H1 (cell line): ENCODE measurements at regions not wholly inside any gene's neighbourhood (a gene's known extent, or its start where the extent isn't known, plus 50 kb on each side); places are given as distances from the start of the nearest gene placed in this dataset.

ENCODE experiments used
- PHF8 ChIP-seq: fragments of 200-600 bp; sonication (generic); conservative IDR thresholded peaks from 2 replicates; pipeline ENCODE4 v1.7.1; 2012; ENCODE audit warnings: low read depth, mild to moderate bottlenecking, inconsistent platforms, low read length, moderate library complexity
- POLR2A ChIP-seq, 2 experiments: IDR thresholded peaks; 1 replicate in 1 of 2; 2 replicates in 1 of 2; pipeline ENCODE4 v1.6.1; 2011; ENCODE audit warnings: low read depth in 2 of 2, low read length in 2 of 2, mild to moderate bottlenecking in 2 of 2; ENCODE audit errors: control extremely low read depth in 1 of 2
- RBBP5 ChIP-seq: IDR thresholded peaks from 2 replicates; pipeline ENCODE4 v1.7.1; 2012; ENCODE audit warnings: low read depth, mild to moderate bottlenecking, inconsistent platforms, low read length, moderate library complexity, borderline replicate concordance
- SIN3A ChIP-seq, 2 experiments: IDR thresholded peaks in 1 of 2; conservative IDR thresholded peaks in 1 of 2; 2 replicates each; pipeline ENCODE4 v1.6.1; 2011 to 2012; ENCODE audit warnings: low read length in 2 of 2, improper control_type of control experiment in 1 of 2, low read depth in 1 of 2, mild to moderate bottlenecking in 1 of 2
- TF ChIP-seq, protein P1 (sequence below), 3 experiments: IDR thresholded peaks; 1 replicate in 2 of 3; 2 replicates in 1 of 3; pipeline versions ENCODE4 v1.5.1 to v1.6.1; 2011; ENCODE audit warnings: low read length in 3 of 3, mild to moderate bottlenecking in 3 of 3, inconsistent platforms in 2 of 3, low read depth in 1 of 3, moderate library complexity in 1 of 3; ENCODE audit not compliant: insufficient read depth in 1 of 3; ENCODE audit errors: control extremely low read depth in 1 of 3

DNA sequence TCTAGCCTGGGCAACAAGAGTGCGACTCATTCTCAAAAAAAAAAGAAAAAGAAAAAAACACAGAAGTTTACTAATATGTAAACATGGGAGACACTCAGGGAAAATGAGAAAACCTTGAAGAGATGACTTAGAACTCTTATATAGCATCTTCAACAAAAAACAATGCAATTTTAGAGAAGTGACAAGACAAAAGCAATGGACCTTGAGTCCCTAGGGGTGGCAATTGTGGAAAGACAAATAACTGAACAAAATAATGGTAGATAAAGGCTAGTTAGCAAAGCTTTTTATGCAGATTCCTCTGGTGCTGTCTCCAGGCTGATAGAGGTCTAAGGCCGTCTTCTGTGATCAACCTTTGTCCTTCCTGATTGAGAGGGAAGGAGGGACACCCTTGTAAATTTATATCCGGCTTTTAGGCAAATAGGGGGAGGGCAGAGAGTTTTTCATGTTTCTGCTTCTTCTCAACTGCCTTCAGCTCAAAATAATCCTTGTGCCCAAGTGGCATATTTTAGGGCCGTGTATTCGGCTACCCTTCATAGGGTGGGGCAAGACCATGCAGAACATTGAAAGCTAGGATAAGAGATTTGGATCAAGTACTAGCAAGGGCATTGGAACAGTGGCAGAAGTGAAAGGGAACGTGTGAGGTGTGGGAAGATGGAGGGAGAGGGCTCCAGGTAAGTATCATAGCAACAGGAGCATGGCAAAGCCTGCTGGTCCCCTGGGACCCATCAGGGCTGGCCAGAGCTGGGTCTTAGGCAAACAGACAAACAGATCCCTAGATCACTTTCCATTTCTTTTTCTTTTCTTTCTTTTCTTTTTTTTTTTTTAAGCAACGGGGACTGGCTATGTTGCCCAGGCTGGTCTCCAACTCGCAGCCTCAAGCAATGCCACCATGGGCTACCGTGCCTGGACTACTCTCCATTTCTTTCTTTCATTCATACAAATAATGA is 95.0 kb upstream of the CALM2 start:
- TF ChIP-seq PHF8, result no peak
- TF ChIP-seq POLR2A (IDR thresholded peaks at IDR 0.05; ENCODE audit: control extremely low read depth in 1 of 2, low read depth in 2 of 2, low read length in 2 of 2), result no peak
- TF ChIP-seq, protein P1, sequence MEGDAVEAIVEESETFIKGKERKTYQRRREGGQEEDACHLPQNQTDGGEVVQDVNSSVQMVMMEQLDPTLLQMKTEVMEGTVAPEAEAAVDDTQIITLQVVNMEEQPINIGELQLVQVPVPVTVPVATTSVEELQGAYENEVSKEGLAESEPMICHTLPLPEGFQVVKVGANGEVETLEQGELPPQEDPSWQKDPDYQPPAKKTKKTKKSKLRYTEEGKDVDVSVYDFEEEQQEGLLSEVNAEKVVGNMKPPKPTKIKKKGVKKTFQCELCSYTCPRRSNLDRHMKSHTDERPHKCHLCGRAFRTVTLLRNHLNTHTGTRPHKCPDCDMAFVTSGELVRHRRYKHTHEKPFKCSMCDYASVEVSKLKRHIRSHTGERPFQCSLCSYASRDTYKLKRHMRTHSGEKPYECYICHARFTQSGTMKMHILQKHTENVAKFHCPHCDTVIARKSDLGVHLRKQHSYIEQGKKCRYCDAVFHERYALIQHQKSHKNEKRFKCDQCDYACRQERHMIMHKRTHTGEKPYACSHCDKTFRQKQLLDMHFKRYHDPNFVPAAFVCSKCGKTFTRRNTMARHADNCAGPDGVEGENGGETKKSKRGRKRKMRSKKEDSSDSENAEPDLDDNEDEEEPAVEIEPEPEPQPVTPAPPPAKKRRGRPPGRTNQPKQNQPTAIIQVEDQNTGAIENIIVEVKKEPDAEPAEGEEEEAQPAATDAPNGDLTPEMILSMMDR (IDR thresholded peaks at IDR 0.05; ENCODE audit: control extremely low read depth in 1 of 3, insufficient read depth in 1 of 3, low read depth in 1 of 3, low read length in 3 of 3), result no peak
- TF ChIP-seq RBBP5, result no peak
- no peak for TF ChIP-seq SIN3A (conservative IDR thresholded peaks at IDR 0.05 in 1 of 2, IDR thresholded peaks at IDR 0.05 in 1 of 2; ENCODE audit: low read depth in 1 of 2, low read length in 2 of 2)
